ENCODE measurements at regions not wholly inside any gene's neighbourhood (a gene's known extent, or its start where the extent isn't known, plus 50 kb on each side); places are given as distances from the start of the nearest gene placed in this dataset.
A peak's percentile ranks its signal among the peaks of the same experiment; 100 is the strongest.

DNA sequence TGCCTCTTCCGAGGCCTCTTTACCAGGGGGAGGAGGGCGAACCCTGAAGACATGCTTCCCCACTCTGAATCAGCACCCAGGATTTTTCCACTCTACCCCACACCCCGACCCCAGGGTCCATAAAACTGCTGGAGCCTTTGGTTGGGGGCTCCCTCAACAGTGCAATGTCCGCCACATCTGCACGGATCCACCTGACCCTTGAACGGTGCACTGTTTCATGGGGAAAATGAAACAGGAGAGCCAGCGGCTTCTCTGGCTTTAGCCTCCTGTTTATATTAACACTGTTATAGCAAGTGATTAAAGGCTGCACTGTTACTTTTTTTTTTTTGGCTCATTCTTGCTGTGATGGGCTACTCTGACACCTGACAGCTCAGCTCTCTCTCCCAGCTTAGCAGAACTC is 124.1 kb upstream of the DLG1 start:
- Histone ChIP-seq H2AK5ac (ENCODE audit: insufficient read length, low read length) (no peak overlapping the region), H2AFZ (ENCODE audit: low read length) (no peak overlapping the region), H3K4me2 (ENCODE audit: insufficient read depth, insufficient read length, low read length) (no peak overlapping the region), H4K20me1 (ENCODE audit: control insufficient read depth, insufficient read depth, insufficient read length) (no peaks in the 10 kb centered on the region), H3K4me1 (ENCODE audit: insufficient read depth, low read length) (peaks cover 7% of the 10 kb centered on the region; the same call in 1 of the 2 replicates), H2BK120ac (ENCODE audit: low read depth, low read length, poor library complexity, severe bottlenecking) (no peak overlapping the region), H3K23ac (ENCODE audit: insufficient read length, low read depth, low read length) (no peak overlapping the region), H3K56ac (ENCODE audit: insufficient read length, low read depth, low read length) (no peak overlapping the region), H2BK12ac (ENCODE audit: insufficient read length, low read depth, low read length) (no peak overlapping the region), H3K27ac (ENCODE audit: insufficient read length, low read depth, low read length) (no peak overlapping the region), H2BK15ac (ENCODE audit: low read depth, low read length) (no peak overlapping the region), H3K18ac (ENCODE audit: insufficient read length, low read depth, low read length) (no peak overlapping the region), H3K23me2 (ENCODE audit: insufficient read length, low read depth, low read length, poor library complexity, severe bottlenecking) (no peaks in the 10 kb centered on the region), H3K4ac (ENCODE audit: low read depth, low read length) (no peak overlapping the region), H3K9me3 (ENCODE audit: control insufficient read depth, low read depth, low read length) (no peaks in the 10 kb centered on the region), H4K5ac (ENCODE audit: insufficient read length, low read depth, low read length) (no peak overlapping the region), H2BK5ac (ENCODE audit: insufficient read length, low read length) (no peak overlapping the region), H3T11ph (ENCODE audit: low read length) (no peak overlapping the region), H3K14ac (ENCODE audit: insufficient read depth, low read length) (no peak overlapping the region; the same call in 1 of the 2 replicates), H3K9ac (ENCODE audit: extremely low read depth, insufficient read length, low read length) (no peak overlapping the region), H4K91ac (ENCODE audit: insufficient read length, low read depth, low read length) (no peak overlapping the region), H3K27me3 (ENCODE audit: insufficient read depth, low read length) (no peaks in the 10 kb centered on the region), H2BK20ac (ENCODE audit: low read depth, low read length, poor library complexity, severe bottlenecking) (no peak overlapping the region), H3K79me2 (ENCODE audit: insufficient read depth, low read length) (no peaks in the 10 kb centered on the region), H4K8ac (replicated peaks; ENCODE audit: insufficient read length, low read depth, low read length) (no peak overlapping the region), H3K79me1 (ENCODE audit: insufficient read depth, low read depth, low read length, poor library complexity, severe bottlenecking) (no peaks in the 10 kb centered on the region)
- H3K4me1 Mint-ChIP-seq: peaks cover 13 to 14% of the 10 kb centered on the region in 2 experiments
- H3K9me3 Mint-ChIP-seq: no peaks in the 10 kb centered on the region
- H3K4me3 Mint-ChIP-seq: no peak overlapping the region
- DNase-seq: no peak
- no CpG with 5 or more reads among the region's 7 CpGs for WGBS (ENCODE audit: extremely low coverage, insufficient read length, low lambda C conversion rate)
- peaks cover 11% of the 10 kb centered on the region for H3K27me3 Mint-ChIP-seq (ENCODE audit: low read depth)
- H3K36me3 Mint-ChIP-seq (ENCODE audit: insufficient read depth in 1 of 3, low read depth in 3 of 3): no peaks in the 10 kb centered on the region
- TF ChIP-seq, protein P1, sequence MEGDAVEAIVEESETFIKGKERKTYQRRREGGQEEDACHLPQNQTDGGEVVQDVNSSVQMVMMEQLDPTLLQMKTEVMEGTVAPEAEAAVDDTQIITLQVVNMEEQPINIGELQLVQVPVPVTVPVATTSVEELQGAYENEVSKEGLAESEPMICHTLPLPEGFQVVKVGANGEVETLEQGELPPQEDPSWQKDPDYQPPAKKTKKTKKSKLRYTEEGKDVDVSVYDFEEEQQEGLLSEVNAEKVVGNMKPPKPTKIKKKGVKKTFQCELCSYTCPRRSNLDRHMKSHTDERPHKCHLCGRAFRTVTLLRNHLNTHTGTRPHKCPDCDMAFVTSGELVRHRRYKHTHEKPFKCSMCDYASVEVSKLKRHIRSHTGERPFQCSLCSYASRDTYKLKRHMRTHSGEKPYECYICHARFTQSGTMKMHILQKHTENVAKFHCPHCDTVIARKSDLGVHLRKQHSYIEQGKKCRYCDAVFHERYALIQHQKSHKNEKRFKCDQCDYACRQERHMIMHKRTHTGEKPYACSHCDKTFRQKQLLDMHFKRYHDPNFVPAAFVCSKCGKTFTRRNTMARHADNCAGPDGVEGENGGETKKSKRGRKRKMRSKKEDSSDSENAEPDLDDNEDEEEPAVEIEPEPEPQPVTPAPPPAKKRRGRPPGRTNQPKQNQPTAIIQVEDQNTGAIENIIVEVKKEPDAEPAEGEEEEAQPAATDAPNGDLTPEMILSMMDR (conservative IDR thresholded peaks at IDR 0.05): no peak
- H3K27ac Mint-ChIP-seq: peak overlapping the region in 1 of 3 experiments; percentile 53; a peak in 1 of 7 replicates

All from H9 (cell line).